ENCODE measurements at regions not wholly inside any gene's neighbourhood (a gene's known extent, or its start where the extent isn't known, plus 50 kb on each side); places are given as distances from the start of the nearest gene placed in this dataset.

GRCh38 chr15:81929557-81929956 lies 116.3 kb downstream of the MEX3B start:
- intact Hi-C loops (cut with micrococcal nuclease; ENCODE audit: unreplicated experiment), result no loop called here
- ChIA-PET POLR2A (no interaction called here), CTCF (no interaction called here)
- BruUV-seq (replicated peaks), result no TSS peak
- Mint-ChIP-seq H3K4me3 (ENCODE audit: unreplicated experiment) (no peak overlapping the region), H3K36me3 (ENCODE audit: insufficient read depth, unreplicated experiment) (no peaks in the 10 kb centered on the region), H3K4me1 (ENCODE audit: low read depth, unreplicated experiment) (no peaks in the 10 kb centered on the region), H3K9me3 (ENCODE audit: unreplicated experiment) (peaks cover 6% of the 10 kb centered on the region), H3K27me3 (ENCODE audit: insufficient read depth, unreplicated experiment) (peaks cover 6% of the 10 kb centered on the region), H3K27ac (ENCODE audit: unreplicated experiment) (no peak overlapping the region)
- Histone ChIP-seq H3K4me1 (no peaks in the 10 kb centered on the region), H3K9me3 (no peaks in the 10 kb centered on the region), H3K27me3 (replicated peaks; ENCODE audit: control insufficient read depth, insufficient read depth, low read length) (no peaks in the 10 kb centered on the region), H3K36me3 (ENCODE audit: control insufficient read depth, insufficient read depth, low read length) (no peaks in the 10 kb centered on the region), H3K4me3 (ENCODE audit: low read depth, low read length) (no peak overlapping the region)
- DNase-seq, result no peak
- TF ChIP-seq CTCF (IDR thresholded peaks at IDR 0.05; ENCODE audit: insufficient read depth in 1 of 2, low read depth in 1 of 2, low read length in 1 of 2, severe bottlenecking in 1 of 2, unreplicated experiment in 1 of 2), result no peak

DNA sequence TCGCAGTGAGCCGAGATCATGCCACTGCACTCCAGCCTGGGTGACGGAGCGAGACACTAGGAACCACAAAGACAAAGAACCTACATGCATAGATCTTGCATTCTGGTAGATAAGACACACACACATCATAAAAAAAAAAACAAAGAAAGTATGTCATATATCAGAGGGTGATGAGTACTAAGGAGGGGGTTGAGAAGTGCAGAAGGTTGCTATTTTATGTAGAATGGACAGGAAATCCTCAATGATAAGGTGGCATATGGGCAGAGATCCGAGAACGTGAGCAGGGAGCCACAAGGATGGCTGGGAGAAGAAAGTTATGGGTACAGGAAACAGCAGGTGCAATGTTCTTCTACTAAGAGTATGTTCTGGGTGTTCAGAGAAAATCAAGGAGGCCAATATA lies 118.8 kb downstream of the MEX3B start:
- H3K9me3 ChIP-seq, result no peaks in the 10 kb centered on the region
- no TSS peak for BruUV-seq (replicated peaks)
- Mint-ChIP-seq H3K27me3 (ENCODE audit: insufficient read depth, unreplicated experiment) (peaks cover 6% of the 10 kb centered on the region), H3K9me3 (ENCODE audit: unreplicated experiment) (no peaks in the 10 kb centered on the region), H3K36me3 (ENCODE audit: insufficient read depth, unreplicated experiment) (no peaks in the 10 kb centered on the region), H3K27ac (ENCODE audit: unreplicated experiment) (no peak overlapping the region), H3K4me1 (ENCODE audit: low read depth, unreplicated experiment) (no peaks in the 10 kb centered on the region), H3K4me3 (ENCODE audit: unreplicated experiment) (no peak overlapping the region)
- no peak for TF ChIP-seq CTCF (IDR thresholded peaks at IDR 0.05; ENCODE audit: insufficient read depth in 1 of 2, low read depth in 1 of 2, low read length in 1 of 2, severe bottlenecking in 1 of 2, unreplicated experiment in 1 of 2)
- intact Hi-C loops (cut with micrococcal nuclease; ENCODE audit: unreplicated experiment), result no loop called here
- H3K4me3 ChIP-seq (ENCODE audit: low read depth, low read length), result no peak overlapping the region
- POLR2A ChIA-PET, result no interaction called here
- CTCF ChIA-PET, result no interaction called here
- H3K27me3 ChIP-seq (replicated peaks; ENCODE audit: control insufficient read depth, insufficient read depth, low read length), result no peaks in the 10 kb centered on the region
- DNase-seq, result no peak
- H3K4me1 ChIP-seq, result no peaks in the 10 kb centered on the region
- no peaks in the 10 kb centered on the region for H3K36me3 ChIP-seq (ENCODE audit: control insufficient read depth, insufficient read depth, low read length)

GRCh38 chr15:81924729-81925128 lies 121.1 kb downstream of the MEX3B start:
- TF ChIP-seq CTCF (IDR thresholded peaks at IDR 0.05; ENCODE audit: insufficient read depth in 1 of 2, low read depth in 1 of 2, low read length in 1 of 2, severe bottlenecking in 1 of 2, unreplicated experiment in 1 of 2), result no peak
- DNase-seq, result no peak
- intact Hi-C loops (cut with micrococcal nuclease; ENCODE audit: unreplicated experiment), result no loop called here
- Mint-ChIP-seq H3K4me1 (ENCODE audit: low read depth, unreplicated experiment) (no peaks in the 10 kb centered on the region), H3K9me3 (ENCODE audit: unreplicated experiment) (peaks cover 17% of the 10 kb centered on the region), H3K27ac (ENCODE audit: unreplicated experiment) (no peak overlapping the region), H3K36me3 (ENCODE audit: insufficient read depth, unreplicated experiment) (no peaks in the 10 kb centered on the region), H3K27me3 (ENCODE audit: insufficient read depth, unreplicated experiment) (peaks cover 6% of the 10 kb centered on the region), H3K4me3 (ENCODE audit: unreplicated experiment) (no peak overlapping the region)
- Histone ChIP-seq H3K9me3 (no peaks in the 10 kb centered on the region), H3K4me1 (no peaks in the 10 kb centered on the region), H3K36me3 (ENCODE audit: control insufficient read depth, insufficient read depth, low read length) (no peaks in the 10 kb centered on the region), H3K4me3 (ENCODE audit: low read depth, low read length) (no peak overlapping the region), H3K27me3 (replicated peaks; ENCODE audit: control insufficient read depth, insufficient read depth, low read length) (no peaks in the 10 kb centered on the region)
- ChIA-PET CTCF (no interaction called here), POLR2A (no interaction called here)
- BruUV-seq (replicated peaks), result no TSS peak
